Fibroblast of skin of left quadriceps (primary cell): ENCODE measurements at regions not wholly inside any gene's neighbourhood (a gene's known extent, or its start where the extent isn't known, plus 50 kb on each side); places are given as distances from the start of the nearest gene placed in this dataset.

Source experiments
- DNase-seq, 2 experiments: peaks; one replicate each; pipeline ENCODE4 v3.0.0-alpha.2; 2013; ENCODE audit warnings: low read depth in 2 of 2

DNA sequence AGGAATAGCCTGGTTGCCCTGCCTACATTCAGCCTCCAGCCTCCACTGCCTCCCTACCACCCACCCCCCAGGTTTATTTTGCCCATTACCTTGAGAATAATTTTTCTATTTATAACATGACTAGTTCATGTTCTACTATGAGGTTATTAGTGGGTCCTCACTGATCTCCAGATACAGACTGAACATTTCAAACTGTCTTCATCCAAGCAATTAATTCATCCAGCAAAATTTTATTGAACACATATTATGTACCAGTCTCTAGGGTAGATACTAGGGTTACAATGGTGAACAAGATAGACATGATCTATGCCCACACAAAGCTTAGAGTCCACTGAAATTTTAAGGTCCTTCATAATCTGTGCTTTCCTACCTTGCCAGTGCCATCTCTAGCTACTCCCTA is 51.6 kb upstream of the FHIP2A start:
- no peak for DNase-seq

DNA sequence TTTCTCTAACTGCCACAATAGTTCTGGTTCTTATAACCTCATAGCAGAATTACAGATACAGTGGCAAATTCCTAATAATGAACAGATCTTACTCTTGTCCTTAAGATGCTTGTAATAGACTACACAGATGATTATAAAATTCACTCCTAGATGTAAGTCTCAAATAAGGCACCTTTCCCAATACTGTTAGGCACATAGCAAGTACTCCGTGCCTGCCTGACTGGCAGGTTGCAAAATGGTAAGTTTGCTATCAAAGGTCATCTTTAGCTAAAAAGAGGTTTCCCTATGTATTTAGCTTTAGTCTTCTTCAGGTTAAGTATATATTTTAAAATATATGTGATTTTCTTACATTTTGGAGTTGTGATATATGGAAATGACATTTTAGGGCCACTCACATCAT is 50.4 kb upstream of the FHIP2A start:
- no peak for DNase-seq

- DNase-seq = no peak
Observed at GRCh38 chr10:114771749-114772148, 49.8 kb upstream of the FHIP2A start.
